K562 (cell line): ENCODE measurements at regions not wholly inside any gene's neighbourhood (a gene's known extent, or its start where the extent isn't known, plus 50 kb on each side); places are given as distances from the start of the nearest gene placed in this dataset.

Experiments used
- ATF7 ChIP-seq: fragments of 450-650 bp; IDR thresholded peaks from 2 replicates; pipeline ENCODE4 v1.7.1; 2014; ENCODE audit warnings: mild to moderate bottlenecking, moderate library complexity
- NFYB ChIP-seq: IDR thresholded peaks from 2 replicates; pipeline ENCODE4 v1.6.1; 2011; ENCODE audit warnings: mild to moderate bottlenecking, moderate library complexity; ENCODE audit not compliant: insufficient read length; ENCODE audit errors: extremely low read depth
- SAFB ChIP-seq: fragments of 200-400 bp; formaldehyde crosslinking; IDR thresholded peaks from 2 replicates; pipeline ENCODE4 v1.6.1; 2017; ENCODE audit warnings: low read depth, low read length, borderline replicate concordance
- ZNF134 ChIP-seq: fragments of 250-450 bp; sonication (Bioruptor Pico); conservative IDR thresholded peaks from 2 replicates; pipeline ENCODE4 v1.4.0; 2020
- ZNF316 ChIP-seq: fragments of 450-650 bp; IDR thresholded peaks from 2 replicates; pipeline ENCODE4 v1.6.1; 2016
- TF ChIP-seq, protein P1 (sequence below), 2 experiments: fragments of 450-650 bp in 1 of 2; sonication (generic) in 1 of 2; formaldehyde crosslinking; conservative IDR thresholded peaks; 2 replicates each; pipeline versions ENCODE4 v1.4.0 to v1.8.1; 2020 to 2022; ENCODE audit warnings: mild to moderate bottlenecking in 1 of 2, missing genetic modification reagents in 1 of 2
- TF ChIP-seq, protein P2 (sequence below): fragments of 200-600 bp; sonication (generic); IDR thresholded peaks from one replicate; pipeline ENCODE4 v1.6.1; 2012; ENCODE audit warnings: mild to moderate bottlenecking, low read depth, low read length, inconsistent platforms
- TF ChIP-seq, protein P3 (sequence below): fragments of 200-800 bp; sonication (Bioruptor generic); IDR thresholded peaks from 2 replicates; pipeline ENCODE4 v1.6.1; 2016; ENCODE audit warnings: missing genetic modification characterization, missing compliant biosample characterization
- TF ChIP-seq, protein P4 (sequence below): fragments of 250-450 bp; sonication (Bioruptor Pico); IDR thresholded peaks from 2 replicates; pipeline ENCODE4 v1.8.0; 2022; ENCODE audit warnings: moderate library complexity, mild to moderate bottlenecking, inconsistent platforms

DNA sequence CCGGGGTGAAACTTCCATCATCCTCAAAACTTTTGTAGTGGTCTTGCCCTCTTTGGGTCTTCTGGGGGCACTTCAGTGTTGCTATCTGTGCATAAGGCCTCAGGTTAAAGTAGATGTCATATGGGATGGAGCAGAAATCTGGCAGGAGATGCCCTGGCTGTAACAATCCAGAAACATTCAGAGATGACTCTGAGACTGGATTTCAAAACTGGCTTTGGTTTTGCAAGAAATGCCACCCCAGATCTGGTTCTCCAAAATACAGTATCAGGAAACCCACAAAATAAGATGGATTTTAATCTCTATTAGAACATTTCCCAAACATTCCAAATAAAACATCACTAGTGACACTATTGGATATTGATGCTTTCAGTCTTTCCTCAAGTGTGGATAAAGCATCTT lies 191.5 kb downstream of the REEP3 start (continued):
- TF ChIP-seq, protein P1, sequence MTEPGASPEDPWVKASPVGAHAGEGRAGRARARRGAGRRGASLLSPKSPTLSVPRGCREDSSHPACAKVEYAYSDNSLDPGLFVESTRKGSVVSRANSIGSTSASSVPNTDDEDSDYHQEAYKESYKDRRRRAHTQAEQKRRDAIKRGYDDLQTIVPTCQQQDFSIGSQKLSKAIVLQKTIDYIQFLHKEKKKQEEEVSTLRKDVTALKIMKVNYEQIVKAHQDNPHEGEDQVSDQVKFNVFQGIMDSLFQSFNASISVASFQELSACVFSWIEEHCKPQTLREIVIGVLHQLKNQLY (CRISPR knock-in tag; conservative IDR thresholded peaks at IDR 0.05): no peak
- TF ChIP-seq, protein P2, sequence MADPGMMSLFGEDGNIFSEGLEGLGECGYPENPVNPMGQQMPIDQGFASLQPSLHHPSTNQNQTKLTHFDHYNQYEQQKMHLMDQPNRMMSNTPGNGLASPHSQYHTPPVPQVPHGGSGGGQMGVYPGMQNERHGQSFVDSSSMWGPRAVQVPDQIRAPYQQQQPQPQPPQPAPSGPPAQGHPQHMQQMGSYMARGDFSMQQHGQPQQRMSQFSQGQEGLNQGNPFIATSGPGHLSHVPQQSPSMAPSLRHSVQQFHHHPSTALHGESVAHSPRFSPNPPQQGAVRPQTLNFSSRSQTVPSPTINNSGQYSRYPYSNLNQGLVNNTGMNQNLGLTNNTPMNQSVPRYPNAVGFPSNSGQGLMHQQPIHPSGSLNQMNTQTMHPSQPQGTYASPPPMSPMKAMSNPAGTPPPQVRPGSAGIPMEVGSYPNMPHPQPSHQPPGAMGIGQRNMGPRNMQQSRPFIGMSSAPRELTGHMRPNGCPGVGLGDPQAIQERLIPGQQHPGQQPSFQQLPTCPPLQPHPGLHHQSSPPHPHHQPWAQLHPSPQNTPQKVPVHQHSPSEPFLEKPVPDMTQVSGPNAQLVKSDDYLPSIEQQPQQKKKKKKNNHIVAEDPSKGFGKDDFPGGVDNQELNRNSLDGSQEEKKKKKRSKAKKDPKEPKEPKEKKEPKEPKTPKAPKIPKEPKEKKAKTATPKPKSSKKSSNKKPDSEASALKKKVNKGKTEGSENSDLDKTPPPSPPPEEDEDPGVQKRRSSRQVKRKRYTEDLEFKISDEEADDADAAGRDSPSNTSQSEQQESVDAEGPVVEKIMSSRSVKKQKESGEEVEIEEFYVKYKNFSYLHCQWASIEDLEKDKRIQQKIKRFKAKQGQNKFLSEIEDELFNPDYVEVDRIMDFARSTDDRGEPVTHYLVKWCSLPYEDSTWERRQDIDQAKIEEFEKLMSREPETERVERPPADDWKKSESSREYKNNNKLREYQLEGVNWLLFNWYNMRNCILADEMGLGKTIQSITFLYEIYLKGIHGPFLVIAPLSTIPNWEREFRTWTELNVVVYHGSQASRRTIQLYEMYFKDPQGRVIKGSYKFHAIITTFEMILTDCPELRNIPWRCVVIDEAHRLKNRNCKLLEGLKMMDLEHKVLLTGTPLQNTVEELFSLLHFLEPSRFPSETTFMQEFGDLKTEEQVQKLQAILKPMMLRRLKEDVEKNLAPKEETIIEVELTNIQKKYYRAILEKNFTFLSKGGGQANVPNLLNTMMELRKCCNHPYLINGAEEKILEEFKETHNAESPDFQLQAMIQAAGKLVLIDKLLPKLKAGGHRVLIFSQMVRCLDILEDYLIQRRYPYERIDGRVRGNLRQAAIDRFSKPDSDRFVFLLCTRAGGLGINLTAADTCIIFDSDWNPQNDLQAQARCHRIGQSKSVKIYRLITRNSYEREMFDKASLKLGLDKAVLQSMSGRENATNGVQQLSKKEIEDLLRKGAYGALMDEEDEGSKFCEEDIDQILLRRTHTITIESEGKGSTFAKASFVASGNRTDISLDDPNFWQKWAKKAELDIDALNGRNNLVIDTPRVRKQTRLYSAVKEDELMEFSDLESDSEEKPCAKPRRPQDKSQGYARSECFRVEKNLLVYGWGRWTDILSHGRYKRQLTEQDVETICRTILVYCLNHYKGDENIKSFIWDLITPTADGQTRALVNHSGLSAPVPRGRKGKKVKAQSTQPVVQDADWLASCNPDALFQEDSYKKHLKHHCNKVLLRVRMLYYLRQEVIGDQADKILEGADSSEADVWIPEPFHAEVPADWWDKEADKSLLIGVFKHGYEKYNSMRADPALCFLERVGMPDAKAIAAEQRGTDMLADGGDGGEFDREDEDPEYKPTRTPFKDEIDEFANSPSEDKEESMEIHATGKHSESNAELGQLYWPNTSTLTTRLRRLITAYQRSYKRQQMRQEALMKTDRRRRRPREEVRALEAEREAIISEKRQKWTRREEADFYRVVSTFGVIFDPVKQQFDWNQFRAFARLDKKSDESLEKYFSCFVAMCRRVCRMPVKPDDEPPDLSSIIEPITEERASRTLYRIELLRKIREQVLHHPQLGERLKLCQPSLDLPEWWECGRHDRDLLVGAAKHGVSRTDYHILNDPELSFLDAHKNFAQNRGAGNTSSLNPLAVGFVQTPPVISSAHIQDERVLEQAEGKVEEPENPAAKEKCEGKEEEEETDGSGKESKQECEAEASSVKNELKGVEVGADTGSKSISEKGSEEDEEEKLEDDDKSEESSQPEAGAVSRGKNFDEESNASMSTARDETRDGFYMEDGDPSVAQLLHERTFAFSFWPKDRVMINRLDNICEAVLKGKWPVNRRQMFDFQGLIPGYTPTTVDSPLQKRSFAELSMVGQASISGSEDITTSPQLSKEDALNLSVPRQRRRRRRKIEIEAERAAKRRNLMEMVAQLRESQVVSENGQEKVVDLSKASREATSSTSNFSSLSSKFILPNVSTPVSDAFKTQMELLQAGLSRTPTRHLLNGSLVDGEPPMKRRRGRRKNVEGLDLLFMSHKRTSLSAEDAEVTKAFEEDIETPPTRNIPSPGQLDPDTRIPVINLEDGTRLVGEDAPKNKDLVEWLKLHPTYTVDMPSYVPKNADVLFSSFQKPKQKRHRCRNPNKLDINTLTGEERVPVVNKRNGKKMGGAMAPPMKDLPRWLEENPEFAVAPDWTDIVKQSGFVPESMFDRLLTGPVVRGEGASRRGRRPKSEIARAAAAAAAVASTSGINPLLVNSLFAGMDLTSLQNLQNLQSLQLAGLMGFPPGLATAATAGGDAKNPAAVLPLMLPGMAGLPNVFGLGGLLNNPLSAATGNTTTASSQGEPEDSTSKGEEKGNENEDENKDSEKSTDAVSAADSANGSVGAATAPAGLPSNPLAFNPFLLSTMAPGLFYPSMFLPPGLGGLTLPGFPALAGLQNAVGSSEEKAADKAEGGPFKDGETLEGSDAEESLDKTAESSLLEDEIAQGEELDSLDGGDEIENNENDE: no peak
- TF ChIP-seq ATF7: no peak
- no peak for TF ChIP-seq NFYB
- TF ChIP-seq ZNF316: no peak
- no peak for TF ChIP-seq SAFB
- TF ChIP-seq, protein P3, sequence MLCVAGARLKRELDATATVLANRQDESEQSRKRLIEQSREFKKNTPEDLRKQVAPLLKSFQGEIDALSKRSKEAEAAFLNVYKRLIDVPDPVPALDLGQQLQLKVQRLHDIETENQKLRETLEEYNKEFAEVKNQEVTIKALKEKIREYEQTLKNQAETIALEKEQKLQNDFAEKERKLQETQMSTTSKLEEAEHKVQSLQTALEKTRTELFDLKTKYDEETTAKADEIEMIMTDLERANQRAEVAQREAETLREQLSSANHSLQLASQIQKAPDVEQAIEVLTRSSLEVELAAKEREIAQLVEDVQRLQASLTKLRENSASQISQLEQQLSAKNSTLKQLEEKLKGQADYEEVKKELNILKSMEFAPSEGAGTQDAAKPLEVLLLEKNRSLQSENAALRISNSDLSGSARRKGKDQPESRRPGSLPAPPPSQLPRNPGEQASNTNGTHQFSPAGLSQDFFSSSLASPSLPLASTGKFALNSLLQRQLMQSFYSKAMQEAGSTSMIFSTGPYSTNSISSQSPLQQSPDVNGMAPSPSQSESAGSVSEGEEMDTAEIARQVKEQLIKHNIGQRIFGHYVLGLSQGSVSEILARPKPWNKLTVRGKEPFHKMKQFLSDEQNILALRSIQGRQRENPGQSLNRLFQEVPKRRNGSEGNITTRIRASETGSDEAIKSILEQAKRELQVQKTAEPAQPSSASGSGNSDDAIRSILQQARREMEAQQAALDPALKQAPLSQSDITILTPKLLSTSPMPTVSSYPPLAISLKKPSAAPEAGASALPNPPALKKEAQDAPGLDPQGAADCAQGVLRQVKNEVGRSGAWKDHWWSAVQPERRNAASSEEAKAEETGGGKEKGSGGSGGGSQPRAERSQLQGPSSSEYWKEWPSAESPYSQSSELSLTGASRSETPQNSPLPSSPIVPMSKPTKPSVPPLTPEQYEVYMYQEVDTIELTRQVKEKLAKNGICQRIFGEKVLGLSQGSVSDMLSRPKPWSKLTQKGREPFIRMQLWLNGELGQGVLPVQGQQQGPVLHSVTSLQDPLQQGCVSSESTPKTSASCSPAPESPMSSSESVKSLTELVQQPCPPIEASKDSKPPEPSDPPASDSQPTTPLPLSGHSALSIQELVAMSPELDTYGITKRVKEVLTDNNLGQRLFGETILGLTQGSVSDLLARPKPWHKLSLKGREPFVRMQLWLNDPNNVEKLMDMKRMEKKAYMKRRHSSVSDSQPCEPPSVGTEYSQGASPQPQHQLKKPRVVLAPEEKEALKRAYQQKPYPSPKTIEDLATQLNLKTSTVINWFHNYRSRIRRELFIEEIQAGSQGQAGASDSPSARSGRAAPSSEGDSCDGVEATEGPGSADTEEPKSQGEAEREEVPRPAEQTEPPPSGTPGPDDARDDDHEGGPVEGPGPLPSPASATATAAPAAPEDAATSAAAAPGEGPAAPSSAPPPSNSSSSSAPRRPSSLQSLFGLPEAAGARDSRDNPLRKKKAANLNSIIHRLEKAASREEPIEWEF (CRISPR knock-in tag): no peak
- TF ChIP-seq, protein P4, sequence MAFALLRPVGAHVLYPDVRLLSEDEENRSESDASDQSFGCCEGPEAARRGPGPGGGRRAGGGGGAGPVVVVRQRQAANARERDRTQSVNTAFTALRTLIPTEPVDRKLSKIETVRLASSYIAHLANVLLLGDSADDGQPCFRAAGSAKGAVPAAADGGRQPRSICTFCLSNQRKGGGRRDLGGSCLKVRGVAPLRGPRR: no peak
- no peak for TF ChIP-seq ZNF134
